ENCODE measurements at regions not wholly inside any gene's neighbourhood (a gene's known extent, or its start where the extent isn't known, plus 50 kb on each side); places are given as distances from the start of the nearest gene placed in this dataset.

- DNase-seq, result peak; percentile 55 to 80 (median 70)
- Histone ChIP-seq H3K9me3 (ENCODE audit: control extremely low read depth in 1 of 5, control insufficient read depth in 4 of 5, insufficient read depth in 2 of 5, low read depth in 1 of 5, low read length in 4 of 5) (no peaks in the 10 kb centered on the region), H3K27me3 (replicated peaks in 2 of 5; ENCODE audit: control insufficient read depth in 4 of 5, insufficient read depth in 5 of 5, low read length in 4 of 5) (peaks cover 8 to 42% (median 15%) of the 10 kb centered on the region in 5 experiments), H3K27ac (ENCODE audit: insufficient read depth in 1 of 2, low read depth in 1 of 2, low read length in 2 of 2, poor library complexity in 1 of 2, severe bottlenecking in 2 of 2) (no peak overlapping the region), H3K4me3 (ENCODE audit: control insufficient read depth in 1 of 7, extremely low read depth in 1 of 7, insufficient read depth in 4 of 7, low read depth in 2 of 7, low read length in 6 of 7) (peak overlapping the region; percentile 69 to 98 (median 74)), H3K4me1 (ENCODE audit: control extremely low read depth in 1 of 4, control insufficient read depth in 4 of 4, insufficient read depth in 4 of 4, low read length in 3 of 4) (peaks cover 0 to 26% (median 23%) of the 10 kb centered on the region in 4 experiments), H3K36me3 (ENCODE audit: control insufficient read depth in 4 of 4, insufficient read depth in 4 of 4, low read length in 3 of 4) (no peaks in the 10 kb centered on the region)
- CTCF ChIA-PET, result no interaction called here
- POLR2A ChIA-PET, result no interaction called here
- WGBS (ENCODE audit: insufficient coverage), result 0% methylated on average over 23 of the region's 76 CpGs
Measured at GRCh38 chr12:24561882-24562770, 386.8 kb downstream of the BCAT1 start.

- WGBS (ENCODE audit: insufficient coverage), result 0% methylated on average over 6 of the region's 15 CpGs
Measured at GRCh38 chr12:24561411-24561871, 387.5 kb downstream of the BCAT1 start.

GRCh38 chr12:24560831-24561271 lies 388.1 kb downstream of the BCAT1 start:
- CTCF ChIA-PET, result no interaction called here
- Histone ChIP-seq H3K27me3 (replicated peaks in 2 of 5; ENCODE audit: control insufficient read depth in 4 of 5, insufficient read depth in 5 of 5, low read length in 4 of 5) (peaks cover 8 to 42% (median 15%) of the 10 kb centered on the region in 5 experiments), H3K36me3 (ENCODE audit: control insufficient read depth in 4 of 4, insufficient read depth in 4 of 4, low read length in 3 of 4) (no peaks in the 10 kb centered on the region), H3K4me1 (ENCODE audit: control extremely low read depth in 1 of 4, control insufficient read depth in 4 of 4, insufficient read depth in 4 of 4, low read length in 3 of 4) (peaks cover 0 to 26% (median 23%) of the 10 kb centered on the region in 4 experiments), H3K9me3 (ENCODE audit: control extremely low read depth in 1 of 5, control insufficient read depth in 4 of 5, insufficient read depth in 2 of 5, low read depth in 1 of 5, low read length in 4 of 5) (no peaks in the 10 kb centered on the region), H3K4me3 (ENCODE audit: control insufficient read depth in 1 of 7, extremely low read depth in 1 of 7, insufficient read depth in 4 of 7, low read depth in 2 of 7, low read length in 6 of 7) (peak overlapping the region in 4 of 7 experiments; percentile 69 to 98 (median 80)), H3K27ac (ENCODE audit: insufficient read depth in 1 of 2, low read depth in 1 of 2, low read length in 2 of 2, poor library complexity in 1 of 2, severe bottlenecking in 2 of 2) (no peak overlapping the region)
- DNase-seq, result no peak
- 40% methylated on average over 1 of the region's 2 CpGs for WGBS (ENCODE audit: insufficient coverage)
- POLR2A ChIA-PET, result interaction anchor here (0.6 kb wide), 1 partner anchor 30 kb away, joined by 4 read pairs; no protein-coding TSS in a partner anchor

More at GRCh38 chr12:24561411-24561871, 387.5 kb downstream of the BCAT1 start:
- POLR2A ChIA-PET, result no interaction called here
- CTCF ChIA-PET, result no interaction called here
- Histone ChIP-seq H3K4me3 (ENCODE audit: control insufficient read depth in 1 of 7, extremely low read depth in 1 of 7, insufficient read depth in 4 of 7, low read depth in 2 of 7, low read length in 6 of 7) (peak overlapping the region; percentile 69 to 98 (median 74)), H3K9me3 (ENCODE audit: control extremely low read depth in 1 of 5, control insufficient read depth in 4 of 5, insufficient read depth in 2 of 5, low read depth in 1 of 5, low read length in 4 of 5) (no peaks in the 10 kb centered on the region), H3K27me3 (replicated peaks in 2 of 5; ENCODE audit: control insufficient read depth in 4 of 5, insufficient read depth in 5 of 5, low read length in 4 of 5) (peaks cover 8 to 42% (median 15%) of the 10 kb centered on the region in 5 experiments), H3K36me3 (ENCODE audit: control insufficient read depth in 4 of 4, insufficient read depth in 4 of 4, low read length in 3 of 4) (no peaks in the 10 kb centered on the region), H3K27ac (ENCODE audit: insufficient read depth in 1 of 2, low read depth in 1 of 2, low read length in 2 of 2, poor library complexity in 1 of 2, severe bottlenecking in 2 of 2) (no peak overlapping the region), H3K4me1 (ENCODE audit: control extremely low read depth in 1 of 4, control insufficient read depth in 4 of 4, insufficient read depth in 4 of 4, low read length in 3 of 4) (peaks cover 0 to 26% (median 23%) of the 10 kb centered on the region in 4 experiments)
- DNase-seq, result peak; percentile 12 to 57 (median 41)

GRCh38 chr12:24560192-24560775 lies 388.6 kb downstream of the BCAT1 start:
- 78% methylated on average over 2 of the region's 2 CpGs for WGBS (ENCODE audit: insufficient coverage)
- Histone ChIP-seq H3K36me3 (ENCODE audit: control insufficient read depth in 4 of 4, insufficient read depth in 4 of 4, low read length in 3 of 4) (no peaks in the 10 kb centered on the region), H3K4me3 (ENCODE audit: control insufficient read depth in 1 of 7, extremely low read depth in 1 of 7, insufficient read depth in 4 of 7, low read depth in 2 of 7, low read length in 6 of 7) (no peak overlapping the region), H3K27me3 (replicated peaks in 2 of 5; ENCODE audit: control insufficient read depth in 4 of 5, insufficient read depth in 5 of 5, low read length in 4 of 5) (peaks cover 8 to 40% (median 15%) of the 10 kb centered on the region in 5 experiments), H3K9me3 (ENCODE audit: control extremely low read depth in 1 of 5, control insufficient read depth in 4 of 5, insufficient read depth in 2 of 5, low read depth in 1 of 5, low read length in 4 of 5) (no peaks in the 10 kb centered on the region), H3K4me1 (ENCODE audit: control extremely low read depth in 1 of 4, control insufficient read depth in 4 of 4, insufficient read depth in 4 of 4, low read length in 3 of 4) (peaks cover 0 to 30% (median 23%) of the 10 kb centered on the region in 4 experiments), H3K27ac (ENCODE audit: insufficient read depth in 1 of 2, low read depth in 1 of 2, low read length in 2 of 2, poor library complexity in 1 of 2, severe bottlenecking in 2 of 2) (no peak overlapping the region)
- ChIA-PET CTCF (no interaction called here), POLR2A (interaction anchor here (0.6 kb wide), 1 partner anchor 31 kb away, joined by 4 read pairs; no protein-coding TSS in a partner anchor)
- DNase-seq, result no peak

GRCh38 chr12:24557738-24558137 lies 391.2 kb downstream of the BCAT1 start:
- Histone ChIP-seq H3K4me1 (ENCODE audit: control extremely low read depth in 1 of 4, control insufficient read depth in 4 of 4, insufficient read depth in 4 of 4, low read length in 3 of 4) (peaks cover 0 to 17% (median 9%) of the 10 kb centered on the region in 4 experiments), H3K36me3 (ENCODE audit: control insufficient read depth in 4 of 4, insufficient read depth in 4 of 4, low read length in 3 of 4) (no peaks in the 10 kb centered on the region), H3K27me3 (replicated peaks in 2 of 5; ENCODE audit: control insufficient read depth in 4 of 5, insufficient read depth in 5 of 5, low read length in 4 of 5) (peaks cover 4 to 17% (median 4%) of the 10 kb centered on the region in 5 experiments), H3K4me3 (ENCODE audit: control insufficient read depth in 1 of 7, extremely low read depth in 1 of 7, insufficient read depth in 4 of 7, low read depth in 2 of 7, low read length in 6 of 7) (no peak overlapping the region), H3K27ac (ENCODE audit: insufficient read depth in 1 of 2, low read depth in 1 of 2, low read length in 2 of 2, poor library complexity in 1 of 2, severe bottlenecking in 2 of 2) (no peak overlapping the region), H3K9me3 (ENCODE audit: control extremely low read depth in 1 of 5, control insufficient read depth in 4 of 5, insufficient read depth in 2 of 5, low read depth in 1 of 5, low read length in 4 of 5) (no peaks in the 10 kb centered on the region)
- DNase-seq, result no peak
- no CpG with 5 or more reads among the region's 1 CpG for WGBS (ENCODE audit: insufficient coverage)
- ChIA-PET POLR2A (no interaction called here), CTCF (interaction anchor here (0.8 kb wide), 1 partner anchor 33 kb away, joined by 3 read pairs; no protein-coding TSS in a partner anchor)

GRCh38 chr12:24555730-24556129 lies 393.2 kb downstream of the BCAT1 start:
- DNase-seq, result no peak
- ChIA-PET POLR2A (no interaction called here), CTCF (no interaction called here)
- Histone ChIP-seq H3K36me3 (ENCODE audit: control insufficient read depth in 4 of 4, insufficient read depth in 4 of 4, low read length in 3 of 4) (no peaks in the 10 kb centered on the region), H3K4me1 (ENCODE audit: control extremely low read depth in 1 of 4, control insufficient read depth in 4 of 4, insufficient read depth in 4 of 4, low read length in 3 of 4) (peaks cover 0 to 4% (median 1%) of the 10 kb centered on the region in 4 experiments), H3K27ac (ENCODE audit: insufficient read depth in 1 of 2, low read depth in 1 of 2, low read length in 2 of 2, poor library complexity in 1 of 2, severe bottlenecking in 2 of 2) (no peak overlapping the region), H3K9me3 (ENCODE audit: control extremely low read depth in 1 of 5, control insufficient read depth in 4 of 5, insufficient read depth in 2 of 5, low read depth in 1 of 5, low read length in 4 of 5) (no peaks in the 10 kb centered on the region), H3K4me3 (ENCODE audit: control insufficient read depth in 1 of 7, extremely low read depth in 1 of 7, insufficient read depth in 4 of 7, low read depth in 2 of 7, low read length in 6 of 7) (no peak overlapping the region), H3K27me3 (replicated peaks in 2 of 5; ENCODE audit: control insufficient read depth in 4 of 5, insufficient read depth in 5 of 5, low read length in 4 of 5) (peaks cover 0 to 8% (median 2%) of the 10 kb centered on the region in 5 experiments)
- 50% methylated on average over 2 of the region's 2 CpGs for WGBS (ENCODE audit: insufficient coverage)
